ENCODE measurements at regions not wholly inside any gene's neighbourhood (a gene's known extent, or its start where the extent isn't known, plus 50 kb on each side); places are given as distances from the start of the nearest gene placed in this dataset.

- H3K79me2 ChIP-seq (ENCODE audit: insufficient read depth, low read length): no peaks in the 10 kb centered on the region
- no peaks in the 10 kb centered on the region for H3K36me3 ChIP-seq (replicated peaks in 1 of 2; ENCODE audit: control insufficient read depth in 1 of 2, insufficient read depth in 2 of 2, low read length in 2 of 2)
- TF ChIP-seq ZNF773 (CRISPR knock-in tag; IDR thresholded peaks at IDR 0.05; ENCODE audit: borderline replicate concordance) (no peak), ZBTB38 (CRISPR knock-in tag; IDR thresholded peaks at IDR 0.05) (no peak), MLX (CRISPR knock-in tag; IDR thresholded peaks at IDR 0.05) (no peak), CHD2 (IDR thresholded peaks at IDR 0.05; ENCODE audit: low read depth, low read length) (no peak), HBP1 (CRISPR knock-in tag; IDR thresholded peaks at IDR 0.05; ENCODE audit: low read depth) (no peak), ZUFSP (CRISPR knock-in tag; IDR thresholded peaks at IDR 0.05; ENCODE audit: borderline replicate concordance) (no peak), TOE1 (CRISPR knock-in tag; IDR thresholded peaks at IDR 0.05) (no peak), CEBPG (CRISPR knock-in tag; IDR thresholded peaks at IDR 0.05) (no peak), TIGD3 (CRISPR knock-in tag; IDR thresholded peaks at IDR 0.05; ENCODE audit: borderline replicate concordance) (no peak)
- in situ Hi-C loops (cut with HindIII; ENCODE audit: extremely low pct_ligation_motif_present, low pct_unique_long_range_greater_than_20kb) (no loop called here), intact Hi-C loops (cut with micrococcal nuclease; ENCODE audit: unreplicated experiment) (no loop called here)
- no peak overlapping the region for H3K27ac ChIP-seq (ENCODE audit: extremely low read length, insufficient read depth, low read length)
- H3K4me2 ChIP-seq (ENCODE audit: low read depth, low read length): no peak overlapping the region
- POLR2A ChIA-PET: no interaction called here
- no TSS peak for BruUV-seq (replicated peaks)
- peaks cover 2 to 24% of the 10 kb centered on the region in 2 experiments; a peak in 4 of 5 replicates for H3K27me3 ChIP-seq (ENCODE audit: control insufficient read depth in 1 of 2, insufficient read depth in 2 of 2, low read length in 2 of 2)
- DNase-seq (ENCODE audit: low spot score) (no peak), ATAC-seq (no peak), FAIRE-seq (no peak)
- H3K4me1 ChIP-seq (ENCODE audit: insufficient read depth, low read length): peaks cover 6% of the 10 kb centered on the region; the same call in 1 of the 2 replicates
- no peak overlapping the region for H3K4me3 ChIP-seq (replicated peaks in 1 of 3; ENCODE audit: insufficient read depth in 1 of 3, low read depth in 2 of 3, low read length in 3 of 3)
- no peak overlapping the region for H2AFZ ChIP-seq (ENCODE audit: low read length)
- H3K9ac ChIP-seq (ENCODE audit: insufficient read depth, low read depth, low read length): no peak overlapping the region
- CTCF ChIA-PET (ENCODE audit: low intra/inter-chr PET ratio, low total read pairs): no interaction called here
- no CpG with 5 or more reads among the region's 6 CpGs for WGBS (ENCODE audit: low lambda C conversion rate)
- H3K9me3 ChIP-seq (ENCODE audit: low read length): no peaks in the 10 kb centered on the region
- no peaks in the 10 kb centered on the region for H4K20me1 ChIP-seq (ENCODE audit: insufficient read depth, low read length)
Measured at GRCh38 chr11:45409587-45409986, 123.4 kb upstream of the SYT13 start.
